ENCODE measurements at regions not wholly inside any gene's neighbourhood (a gene's known extent, or its start where the extent isn't known, plus 50 kb on each side); places are given as distances from the start of the nearest gene placed in this dataset.

GRCh38 chr1:30484668-30485067 lies 238.7 kb downstream of the MATN1 start:
- Histone ChIP-seq H3K79me2 (replicated peaks; ENCODE audit: insufficient read depth, low read length) (no peaks in the 10 kb centered on the region), H3K9ac (ENCODE audit: low read length) (no peak overlapping the region), H3K9me3 (ENCODE audit: low read length) (no peaks in the 10 kb centered on the region), H3F3A (ENCODE audit: insufficient read depth, low read length, poor library complexity, severe bottlenecking) (no peaks in the 10 kb centered on the region), H2AFZ (ENCODE audit: low read depth, low read length) (no peak overlapping the region), H3K4me2 (ENCODE audit: low read length) (no peak overlapping the region), H4K20me1 (ENCODE audit: insufficient read depth) (no peaks in the 10 kb centered on the region), H3K27me3 (ENCODE audit: insufficient read depth, low read depth, low read length) (no peaks in the 10 kb centered on the region), H3K9me2 (ENCODE audit: insufficient read depth, low read length) (no peaks in the 10 kb centered on the region), H3K36me3 (ENCODE audit: insufficient read depth, low read length) (no peaks in the 10 kb centered on the region), H3K4me3 (ENCODE audit: low read length) (no peak overlapping the region), H3K27ac (ENCODE audit: low read length) (no peak overlapping the region)
- TF ChIP-seq REST (IDR thresholded peaks at IDR 0.05; ENCODE audit: borderline replicate concordance) (no peak), SMC3 (conservative IDR thresholded peaks at IDR 0.05; ENCODE audit: poor library complexity) (no peak), TAF1 (IDR thresholded peaks at IDR 0.05; ENCODE audit: low read depth) (no peak), POLR2AphosphoS5 (IDR thresholded peaks at IDR 0.05) (no peak), EP300 (conservative IDR thresholded peaks at IDR 0.05; ENCODE audit: poor library complexity, severe bottlenecking) (no peak), MXI1 (conservative IDR thresholded peaks at IDR 0.05; ENCODE audit: poor library complexity, severe bottlenecking) (no peak), EZH2 (IDR thresholded peaks at IDR 0.05; ENCODE audit: borderline replicate concordance, insufficient read depth, low read length, poor library complexity, severe bottlenecking) (no peak), RAD21 (conservative IDR thresholded peaks at IDR 0.05) (no peak)
- TF ChIP-seq, protein P1, sequence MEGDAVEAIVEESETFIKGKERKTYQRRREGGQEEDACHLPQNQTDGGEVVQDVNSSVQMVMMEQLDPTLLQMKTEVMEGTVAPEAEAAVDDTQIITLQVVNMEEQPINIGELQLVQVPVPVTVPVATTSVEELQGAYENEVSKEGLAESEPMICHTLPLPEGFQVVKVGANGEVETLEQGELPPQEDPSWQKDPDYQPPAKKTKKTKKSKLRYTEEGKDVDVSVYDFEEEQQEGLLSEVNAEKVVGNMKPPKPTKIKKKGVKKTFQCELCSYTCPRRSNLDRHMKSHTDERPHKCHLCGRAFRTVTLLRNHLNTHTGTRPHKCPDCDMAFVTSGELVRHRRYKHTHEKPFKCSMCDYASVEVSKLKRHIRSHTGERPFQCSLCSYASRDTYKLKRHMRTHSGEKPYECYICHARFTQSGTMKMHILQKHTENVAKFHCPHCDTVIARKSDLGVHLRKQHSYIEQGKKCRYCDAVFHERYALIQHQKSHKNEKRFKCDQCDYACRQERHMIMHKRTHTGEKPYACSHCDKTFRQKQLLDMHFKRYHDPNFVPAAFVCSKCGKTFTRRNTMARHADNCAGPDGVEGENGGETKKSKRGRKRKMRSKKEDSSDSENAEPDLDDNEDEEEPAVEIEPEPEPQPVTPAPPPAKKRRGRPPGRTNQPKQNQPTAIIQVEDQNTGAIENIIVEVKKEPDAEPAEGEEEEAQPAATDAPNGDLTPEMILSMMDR (IDR thresholded peaks at IDR 0.05; ENCODE audit: poor library complexity, severe bottlenecking) = no peak

- TF ChIP-seq EZH2 (IDR thresholded peaks at IDR 0.05; ENCODE audit: borderline replicate concordance, insufficient read depth, low read length, poor library complexity, severe bottlenecking) (no peak), MXI1 (conservative IDR thresholded peaks at IDR 0.05; ENCODE audit: poor library complexity, severe bottlenecking) (no peak), SMC3 (conservative IDR thresholded peaks at IDR 0.05; ENCODE audit: poor library complexity) (no peak), POLR2AphosphoS5 (IDR thresholded peaks at IDR 0.05) (no peak), TAF1 (IDR thresholded peaks at IDR 0.05; ENCODE audit: low read depth) (no peak), RAD21 (conservative IDR thresholded peaks at IDR 0.05) (no peak), REST (IDR thresholded peaks at IDR 0.05; ENCODE audit: borderline replicate concordance) (no peak), EP300 (conservative IDR thresholded peaks at IDR 0.05; ENCODE audit: poor library complexity, severe bottlenecking) (no peak)
- TF ChIP-seq, protein P1 (IDR thresholded peaks at IDR 0.05; ENCODE audit: poor library complexity, severe bottlenecking) = no peak
- H3K79me2 ChIP-seq (replicated peaks; ENCODE audit: insufficient read depth, low read length) = no peaks in the 10 kb centered on the region
- H3F3A ChIP-seq (ENCODE audit: insufficient read depth, low read length, poor library complexity, severe bottlenecking) = no peaks in the 10 kb centered on the region
- no peaks in the 10 kb centered on the region for H4K20me1 ChIP-seq (ENCODE audit: insufficient read depth)
- no peak overlapping the region for H2AFZ ChIP-seq (ENCODE audit: low read depth, low read length)
- no peaks in the 10 kb centered on the region for H3K36me3 ChIP-seq (ENCODE audit: insufficient read depth, low read length)
- H3K9me3 ChIP-seq (ENCODE audit: low read length) = no peaks in the 10 kb centered on the region
- no peak overlapping the region for H3K4me2 ChIP-seq (ENCODE audit: low read length)
- no peak overlapping the region for H3K9ac ChIP-seq (ENCODE audit: low read length)
- H3K27me3 ChIP-seq (ENCODE audit: insufficient read depth, low read depth, low read length) = no peaks in the 10 kb centered on the region
- no peak overlapping the region for H3K27ac ChIP-seq (ENCODE audit: low read length)
- H3K9me2 ChIP-seq (ENCODE audit: insufficient read depth, low read length) = no peaks in the 10 kb centered on the region
- no peak overlapping the region for H3K4me3 ChIP-seq (ENCODE audit: low read length)
Observed at GRCh38 chr1:30479575-30479974, 243.8 kb downstream of the MATN1 start.

Measured in neural cell (in vitro differentiated cells).